NCI-H748 (cell line): ENCODE measurements at regions not wholly inside any gene's neighbourhood (a gene's known extent, or its start where the extent isn't known, plus 50 kb on each side); places are given as distances from the start of the nearest gene placed in this dataset.
A peak's percentile ranks its signal among the peaks of the same experiment; 100 is the strongest.

ENCODE experiments used
- DNase-seq: peaks from one replicate; lab custom pipeline; 2025; ENCODE audit not compliant: unreplicated experiment; lab: John Stamatoyannopoulos, UW

- DNase-seq: no peak
Measured at GRCh38 chr12:98053202-98053601, 462.2 kb upstream of the TMPO start.

- DNase-seq: no peak
Measured at GRCh38 chr12:98057701-98058100, 457.7 kb upstream of the TMPO start.

DNA sequence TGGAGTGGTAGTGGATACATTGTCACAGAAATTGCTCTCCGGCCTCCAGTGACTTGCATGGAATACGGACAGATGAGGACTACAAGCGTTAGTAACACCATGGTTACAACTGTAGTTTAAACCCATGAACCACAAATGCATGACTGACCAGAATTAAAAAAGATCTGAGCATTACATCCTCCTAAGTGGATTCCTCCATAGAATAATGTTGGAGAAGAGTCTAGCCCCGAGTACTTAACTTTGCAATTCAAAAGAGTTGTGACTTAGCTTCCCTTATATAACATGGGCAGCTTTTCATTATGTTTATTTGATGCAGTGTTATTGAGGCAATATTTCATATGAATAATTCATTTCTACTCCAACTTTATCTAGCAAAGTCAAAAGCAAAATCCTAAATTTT is 457.2 kb upstream of the TMPO start:
- DNase-seq: no peak

GRCh38 chr12:98058838-98059237 is 456.6 kb upstream of the TMPO start:
- no peak for DNase-seq

DNA sequence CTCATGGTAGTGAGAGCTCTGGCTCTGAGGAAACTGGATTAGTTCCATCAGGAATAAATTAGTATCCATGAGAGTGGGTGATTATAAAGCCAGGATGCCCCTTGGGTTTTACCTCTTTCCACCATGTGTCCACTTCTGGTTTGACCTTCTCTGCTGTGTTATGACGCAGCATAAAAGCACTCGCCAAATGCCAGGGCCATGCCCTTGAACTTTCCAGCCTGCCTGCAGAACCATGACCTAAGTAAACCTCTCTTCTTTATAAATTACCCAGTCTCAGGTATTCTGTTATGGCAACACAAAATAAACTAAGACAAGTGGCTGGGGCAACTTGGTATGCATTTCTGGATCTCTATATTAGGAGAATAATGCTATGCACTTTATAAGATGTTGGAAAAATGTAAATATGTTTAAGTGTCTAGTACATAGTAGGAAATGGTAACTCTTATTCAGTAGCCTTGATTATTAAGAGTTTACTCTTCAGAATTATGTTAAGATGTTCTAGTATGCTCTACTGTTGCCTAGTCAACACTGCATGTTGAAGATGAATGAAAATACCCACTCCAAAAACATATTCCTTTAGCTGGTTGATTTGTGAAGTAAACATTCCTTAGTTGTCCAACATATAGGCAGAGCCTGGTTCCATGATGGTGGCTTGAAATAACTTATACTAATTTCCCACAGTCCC is 455.6 kb upstream of the TMPO start:
- no peak for DNase-seq

GRCh38 chr12:98060411-98060810 is 455.0 kb upstream of the TMPO start:
- DNase-seq: no peak

DNA sequence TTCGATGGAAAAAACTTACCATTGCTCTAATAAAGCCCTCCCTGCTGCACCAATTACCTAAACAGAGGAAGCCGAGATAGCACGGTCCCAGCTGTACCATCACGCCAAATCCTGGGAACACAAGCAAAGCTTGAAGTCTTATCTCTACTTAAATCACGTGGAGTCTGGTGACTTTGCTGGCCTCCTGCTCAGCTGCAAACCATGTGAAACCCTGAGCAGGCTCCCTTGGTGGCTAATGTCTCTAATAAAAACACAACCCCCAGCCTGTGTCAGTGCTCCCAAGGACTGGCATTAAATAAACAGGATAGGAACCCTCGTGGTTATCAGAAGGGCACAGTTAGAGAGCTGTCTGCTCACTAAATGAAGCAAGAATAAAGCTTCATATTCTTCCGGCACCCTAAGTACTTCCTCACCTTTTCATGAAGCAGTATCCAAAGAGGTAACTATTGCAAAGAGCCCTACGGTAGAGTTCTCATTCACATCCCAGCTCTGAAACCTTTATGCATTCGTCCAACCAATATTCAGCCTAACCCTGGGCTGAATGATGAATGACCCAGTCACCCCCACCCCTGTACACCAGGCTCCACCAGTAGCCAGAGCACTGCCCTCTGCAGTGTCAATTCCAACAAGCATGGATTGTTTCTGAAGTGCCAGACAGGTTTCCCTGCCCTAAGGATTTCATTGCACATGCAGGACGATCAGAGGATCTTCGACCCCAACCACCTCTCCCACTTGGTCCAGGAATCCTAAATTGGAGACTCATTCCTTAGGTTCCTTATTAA is 452.7 kb upstream of the TMPO start:
- DNase-seq: no peak

GRCh38 chr12:98064501-98064900 is 450.9 kb upstream of the TMPO start:
- DNase-seq: no peak

GRCh38 chr12:98067795-98068194 is 447.6 kb upstream of the TMPO start:
- no peak for DNase-seq

DNA sequence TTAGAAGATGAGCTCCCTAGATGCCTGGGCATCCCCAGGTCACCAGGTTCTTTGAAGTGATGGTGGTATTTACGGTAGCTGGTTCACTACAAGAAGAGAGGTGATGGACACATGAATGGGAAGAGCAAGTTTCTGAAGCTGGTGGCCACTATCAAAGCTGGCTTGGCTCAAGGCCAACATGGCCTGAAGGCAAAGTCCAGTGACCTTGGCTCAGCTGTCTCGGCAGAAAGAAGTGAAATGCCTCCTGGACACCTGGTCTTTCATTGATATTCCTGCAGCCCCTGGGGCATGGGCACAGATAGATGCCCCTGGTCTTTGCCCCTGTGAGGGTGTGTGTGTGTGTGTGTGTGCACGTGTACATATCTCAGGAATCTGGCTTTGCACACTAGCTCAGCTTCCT is 441.8 kb upstream of the TMPO start:
- no peak for DNase-seq

DNA sequence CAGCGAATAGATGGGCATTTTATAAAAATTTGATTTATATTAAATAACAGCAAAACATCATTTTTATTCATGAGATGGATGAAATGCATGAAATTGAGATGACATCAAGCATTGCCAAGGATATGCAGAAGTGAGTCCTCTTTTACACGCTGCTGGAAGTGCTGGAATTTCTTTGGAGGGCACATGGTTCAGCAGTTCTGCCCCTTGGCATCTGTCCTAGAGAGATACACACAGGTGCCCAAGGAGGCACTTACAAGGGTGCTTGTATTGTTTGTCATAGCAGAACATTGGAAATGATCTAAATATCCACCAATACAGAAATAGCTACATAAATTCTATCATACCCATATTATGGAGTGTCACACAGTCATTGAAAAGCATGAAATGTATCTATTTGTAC is 441.1 kb upstream of the TMPO start:
- DNase-seq: no peak

- DNase-seq: no peak
Measured at GRCh38 chr12:98084391-98084790, 431.0 kb upstream of the TMPO start.

DNA sequence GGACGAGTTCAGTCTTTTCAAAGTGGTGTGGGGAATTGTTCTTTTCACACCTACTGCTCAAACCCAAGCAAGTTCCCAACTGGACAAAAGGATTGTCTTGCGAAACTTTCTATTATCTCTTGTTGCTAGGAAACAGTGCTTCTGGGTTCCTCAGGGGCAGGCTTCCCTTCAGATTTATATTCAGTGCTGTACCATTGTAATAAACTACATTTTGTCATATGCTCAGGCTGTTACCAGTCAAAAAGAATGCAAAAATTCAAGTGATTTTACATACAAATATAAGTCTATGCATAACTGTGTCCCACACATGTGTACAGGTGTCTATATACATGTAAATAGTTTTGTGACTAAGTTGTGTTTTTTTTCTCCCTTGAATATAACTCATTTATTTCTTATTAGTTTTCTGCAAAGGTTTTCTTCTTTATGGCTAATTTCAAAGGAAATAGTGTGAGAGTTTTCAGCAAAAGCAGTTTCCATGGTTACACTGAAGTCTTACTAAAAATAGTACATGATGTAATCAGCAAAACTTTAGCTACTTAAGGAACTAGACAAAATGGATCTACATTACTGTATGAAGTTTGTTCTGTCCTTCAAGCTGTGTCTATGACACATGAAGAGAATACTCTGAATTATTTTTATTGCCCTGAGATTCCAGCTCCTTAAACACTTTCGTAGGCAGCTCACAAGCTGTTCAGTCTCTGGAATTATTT is 430.2 kb upstream of the TMPO start:
- DNase-seq: peak; percentile 73

- peak; percentile 22 for DNase-seq
Measured at GRCh38 chr12:98090731-98091130, 424.7 kb upstream of the TMPO start.

- DNase-seq: no peak
Measured at GRCh38 chr12:98096436-98096835, 419.0 kb upstream of the TMPO start.

- DNase-seq: no peak
Measured at GRCh38 chr12:98106031-98106683, 409.2 kb upstream of the TMPO start.

- peak; percentile 7 for DNase-seq
Measured at GRCh38 chr12:98109266-98109665, 406.1 kb upstream of the TMPO start.

- DNase-seq: no peak
Measured at GRCh38 chr12:98110536-98110935, 404.9 kb upstream of the TMPO start.

DNA sequence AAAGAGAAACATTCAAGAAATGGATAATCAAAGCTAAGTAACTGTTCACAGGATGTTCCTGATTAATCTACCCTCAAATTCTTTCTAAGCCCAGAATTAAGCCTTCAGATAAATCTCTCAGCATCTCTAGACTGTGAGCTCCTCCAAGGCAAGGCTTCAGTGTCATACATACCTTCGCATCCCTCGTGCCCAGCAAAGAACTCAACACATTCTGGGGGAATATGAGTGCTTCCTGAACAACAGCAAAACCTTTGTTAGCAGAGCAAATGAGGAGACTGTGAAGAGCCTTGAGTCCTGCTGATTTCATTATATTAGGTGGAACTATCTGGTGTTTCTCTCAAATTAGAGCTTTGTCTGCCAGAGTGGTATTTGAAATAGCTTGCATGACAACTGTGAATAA is 401.8 kb upstream of the TMPO start:
- DNase-seq: no peak

DNA sequence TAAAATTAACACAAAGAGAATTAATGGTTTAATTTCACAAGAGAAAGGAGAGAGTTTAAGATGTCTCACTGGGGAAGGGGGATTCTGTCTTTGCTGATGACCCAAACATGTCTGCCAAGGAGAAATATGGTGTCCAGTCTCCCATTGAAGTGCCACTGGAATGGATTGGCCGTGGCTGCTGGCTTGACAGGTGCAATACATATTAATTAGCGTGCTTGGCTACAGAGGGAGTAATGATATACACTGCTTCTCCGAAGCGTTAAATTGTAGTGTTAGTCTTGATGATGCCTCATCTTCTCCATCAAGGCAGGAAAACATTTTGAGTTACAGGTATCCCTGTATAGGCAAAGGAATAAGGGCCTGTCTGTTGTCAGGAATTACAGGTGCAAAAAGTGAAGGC is 393.4 kb upstream of the TMPO start:
- no peak for DNase-seq

DNA sequence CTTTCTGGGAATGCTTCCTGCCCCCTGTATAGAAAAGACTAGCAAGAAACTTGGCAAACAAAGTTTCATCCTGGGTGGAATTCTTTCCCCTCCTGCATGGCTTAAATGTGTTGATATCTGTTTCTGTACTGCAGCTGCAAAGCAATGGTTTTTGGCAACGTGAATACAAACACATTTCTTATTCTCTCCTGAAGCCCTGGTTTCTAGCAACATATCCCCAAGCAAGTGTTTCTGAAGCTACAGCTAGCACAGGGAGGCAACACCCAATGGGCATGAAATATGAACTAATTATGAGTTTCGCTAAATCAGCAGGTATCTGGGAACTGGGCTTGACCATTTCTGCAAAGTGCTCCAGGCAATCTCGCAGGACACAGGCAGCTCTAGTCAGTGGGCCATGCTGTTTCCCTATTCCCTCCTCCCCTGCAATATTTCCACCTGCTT is 392.3 kb upstream of the TMPO start:
- no peak for DNase-seq
